GM19193 (cell line): ENCODE measurements at regions not wholly inside any gene's neighbourhood (a gene's known extent, or its start where the extent isn't known, plus 50 kb on each side); places are given as distances from the start of the nearest gene placed in this dataset.

Source experiments
- POLR2A ChIP-seq: IDR thresholded peaks from 4 replicates; pipeline ENCODE4 v1.6.1; 2011; ENCODE audit not compliant: insufficient read depth, insufficient read length; ENCODE audit errors: extremely low read depth

DNA sequence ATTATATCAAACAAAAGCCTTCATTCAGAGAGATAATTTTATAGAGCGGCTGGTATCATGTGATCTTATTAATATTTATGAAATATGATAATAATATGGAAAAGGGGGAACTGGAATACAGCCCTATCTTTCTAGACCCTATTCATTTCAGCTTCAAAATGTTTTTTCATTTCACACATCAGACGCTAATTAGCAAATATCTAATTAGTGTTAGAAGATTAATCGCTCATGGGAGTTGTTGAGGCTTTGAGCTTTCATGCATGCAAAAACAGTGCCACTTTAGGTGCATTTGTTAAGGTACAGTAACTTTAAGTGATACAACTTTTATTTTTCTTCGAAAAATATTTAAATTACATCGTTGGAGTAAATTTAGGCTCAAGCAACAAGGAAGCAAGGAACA lies 751.7 kb upstream of the WWC1 start:
- TF ChIP-seq POLR2A = no peak

GRCh38 chr5:167546270-167546669 lies 745.2 kb upstream of the WWC1 start:
- TF ChIP-seq POLR2A = no peak

- no peak for TF ChIP-seq POLR2A
Measured at GRCh38 chr5:167552356-167552755, 739.1 kb upstream of the WWC1 start.

GRCh38 chr5:167553511-167553910 lies 737.9 kb upstream of the WWC1 start:
- TF ChIP-seq POLR2A = no peak

DNA sequence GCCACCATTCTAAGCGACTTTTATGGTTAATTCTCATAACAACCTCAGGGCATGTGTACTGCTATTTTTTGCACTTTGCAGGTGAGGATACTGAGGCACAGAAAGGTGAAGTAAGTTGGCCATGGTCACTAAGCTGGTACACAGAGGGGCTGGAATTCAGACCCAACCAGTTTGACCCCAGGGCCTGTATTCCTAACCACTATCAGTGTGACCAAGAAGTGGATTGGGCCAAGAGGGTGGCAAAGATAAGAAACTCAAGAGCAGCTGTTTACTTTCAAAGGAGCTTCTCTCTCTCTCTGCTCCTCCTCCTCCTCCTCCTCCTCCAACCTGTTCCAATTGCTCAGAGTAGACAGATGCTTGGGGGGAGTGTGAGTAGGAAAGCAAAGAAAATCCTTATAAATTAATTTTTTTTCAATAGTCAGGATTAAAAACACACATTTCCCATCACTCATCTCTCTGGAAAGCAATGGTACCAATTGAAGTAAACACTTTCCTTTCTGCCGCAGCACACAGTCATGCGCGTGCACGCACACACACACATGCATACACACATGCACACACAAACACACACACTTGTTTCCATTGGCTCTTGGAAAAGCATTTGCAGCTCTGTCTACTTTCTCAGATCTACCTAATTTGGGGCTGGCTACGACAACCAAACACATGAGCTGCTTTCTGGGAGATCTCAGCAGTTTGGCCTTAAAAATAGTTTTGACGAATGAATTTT lies 736.7 kb upstream of the WWC1 start:
- TF ChIP-seq POLR2A = no peak

- no peak for TF ChIP-seq POLR2A
Measured at GRCh38 chr5:167555565-167556166, 735.8 kb upstream of the WWC1 start.

DNA sequence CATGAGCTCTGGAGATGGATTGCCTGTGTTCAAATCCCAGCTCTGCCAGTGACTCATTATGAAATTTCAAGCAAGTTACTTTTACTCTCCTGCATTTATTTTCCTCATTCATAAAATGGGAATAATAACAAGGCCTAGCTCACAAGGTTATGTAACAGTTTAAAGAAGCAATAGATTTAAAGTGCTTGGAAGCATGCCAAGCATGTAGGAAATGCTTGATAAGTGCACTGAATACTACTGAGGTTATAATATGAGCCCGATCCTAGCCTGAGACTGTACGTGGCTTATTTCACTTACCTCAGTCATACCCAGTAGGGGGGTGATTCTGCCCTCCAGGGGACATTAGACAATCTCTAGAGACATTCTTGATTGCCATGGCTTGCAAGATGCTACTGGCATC lies 734.1 kb upstream of the WWC1 start:
- TF ChIP-seq POLR2A = no peak

DNA sequence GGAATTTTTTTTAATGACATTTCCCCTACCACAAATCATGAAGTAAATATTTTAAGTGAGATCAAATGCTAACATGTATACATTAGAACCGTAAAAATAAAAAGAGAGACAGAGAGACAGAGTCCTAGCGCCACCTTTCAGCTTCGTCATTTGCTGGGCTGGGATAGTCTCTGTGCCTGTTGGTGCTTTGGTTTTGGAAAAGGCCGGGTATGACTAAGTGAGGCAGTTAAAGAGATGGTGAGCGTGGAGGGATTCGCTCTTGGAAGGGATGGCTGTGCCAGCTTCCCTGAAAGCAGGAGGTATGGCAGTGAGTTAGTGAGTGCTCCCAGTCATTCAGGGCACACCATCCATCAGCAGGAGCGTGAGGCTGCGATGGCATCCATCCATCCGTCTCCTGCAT lies 729.6 kb upstream of the WWC1 start:
- TF ChIP-seq POLR2A = no peak

GRCh38 chr5:167564275-167564674 lies 727.2 kb upstream of the WWC1 start:
- TF ChIP-seq POLR2A = no peak

- no peak for TF ChIP-seq POLR2A
Measured at GRCh38 chr5:167565189-167565954, 726.1 kb upstream of the WWC1 start.

DNA sequence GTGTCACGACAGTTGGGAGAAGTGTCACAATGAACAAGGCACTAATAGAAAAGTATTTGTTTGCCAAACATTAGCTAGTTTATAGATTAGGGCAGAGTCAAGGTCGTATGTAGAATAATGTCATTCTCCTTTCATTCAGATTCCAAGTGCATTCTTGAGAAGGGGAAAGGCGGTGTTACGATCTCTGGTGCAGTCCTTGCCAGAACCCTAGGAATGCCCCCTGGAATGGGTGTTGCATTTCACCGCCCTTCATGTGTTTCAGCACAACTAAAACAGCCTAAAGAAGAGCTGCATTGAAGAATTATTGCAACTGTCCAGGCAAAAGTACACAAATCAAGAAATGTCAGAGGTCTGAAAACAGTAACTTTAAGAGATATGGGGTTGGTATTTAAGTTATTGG lies 721.0 kb upstream of the WWC1 start:
- TF ChIP-seq POLR2A = no peak

- no peak for TF ChIP-seq POLR2A
Measured at GRCh38 chr5:167571824-167572223, 719.6 kb upstream of the WWC1 start.

- TF ChIP-seq POLR2A = no peak
Measured at GRCh38 chr5:167573370-167574127, 717.9 kb upstream of the WWC1 start.

GRCh38 chr5:167574464-167574863 lies 717.0 kb upstream of the WWC1 start:
- no peak for TF ChIP-seq POLR2A

DNA sequence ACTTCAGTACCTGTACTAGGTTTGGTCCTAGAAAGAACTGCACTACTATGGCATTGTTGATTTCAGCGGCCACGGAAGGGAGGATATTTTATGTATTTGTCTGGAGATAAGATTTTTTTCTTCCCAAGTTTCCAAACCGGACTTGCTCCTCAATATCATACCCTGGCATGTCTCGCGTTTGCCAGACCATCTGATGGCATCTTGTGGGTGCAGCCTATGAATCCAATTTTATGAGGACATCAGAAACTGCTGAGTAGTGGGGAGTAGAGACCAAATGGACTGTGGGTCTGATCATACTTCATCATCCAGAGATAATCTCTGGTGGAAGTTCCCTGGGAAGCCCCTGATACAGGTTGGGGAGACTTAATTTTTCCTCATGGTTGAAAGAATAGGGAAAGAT lies 716.1 kb upstream of the WWC1 start:
- no peak for TF ChIP-seq POLR2A

DNA sequence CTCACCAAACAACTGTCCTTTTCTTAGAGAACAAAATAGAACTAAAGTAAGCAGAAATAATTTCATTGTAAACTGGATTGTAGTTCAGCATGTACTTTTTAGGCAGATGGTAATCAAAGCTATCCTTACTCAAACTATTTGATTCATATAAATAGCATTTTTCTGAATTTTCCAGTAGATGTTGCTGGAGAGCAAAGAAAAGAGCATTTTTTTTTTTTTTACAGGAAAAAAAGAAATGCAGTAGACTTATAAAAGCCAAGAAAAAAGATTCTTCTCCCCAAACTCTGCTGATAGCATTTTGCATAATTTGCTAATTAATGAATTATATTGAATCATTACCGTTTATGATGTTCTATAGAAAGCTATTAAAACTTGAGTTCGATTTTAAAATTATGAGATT lies 715.3 kb upstream of the WWC1 start:
- TF ChIP-seq POLR2A = no peak

- no peak for TF ChIP-seq POLR2A
Measured at GRCh38 chr5:167576897-167577296, 714.5 kb upstream of the WWC1 start.
